Upper lobe of left lung (tissue), 6 donors: ENCODE measurements at regions not wholly inside any gene's neighbourhood (a gene's known extent, or its start where the extent isn't known, plus 50 kb on each side); places are given as distances from the start of the nearest gene placed in this dataset.

Source experiments
- ATAC-seq, 2 donors: fragments of 200-7000 bp; cut with Tn5 transposase; one replicate each; pipeline ENCODE4 v1.9.1; 2022; ENCODE audit warnings: mild to moderate bottlenecking in 2 of 2, moderate library complexity in 2 of 2; ENCODE audit not compliant: low FRiP score in 2 of 2
- DNase-seq, 2 donors: peaks; one replicate each; pipeline ENCODE4 v3.0.0-alpha.2; 2019 to 2020
- H3K27ac ChIP-seq, 4 donors: fragments of 200-600 bp; sonication (generic); one replicate each; pipeline ENCODE4 v1.5.1; 2016 to 2019
- H3K27me3 ChIP-seq, 4 donors: fragments of 200-600 bp; sonication (generic); one replicate each; pipeline ENCODE4 v1.5.1; 2017 to 2019
- H3K36me3 ChIP-seq, 4 donors: fragments of 200-600 bp; sonication (generic); one replicate each; pipeline ENCODE4 v1.5.1; 2016 to 2019
- H3K4me1 ChIP-seq, 4 donors: fragments of 200-600 bp; sonication (generic); one replicate each; pipeline ENCODE4 v1.5.1; 2018 to 2019
- H3K4me3 ChIP-seq, 4 donors: fragments of 200-600 bp; sonication (generic); one replicate each; pipeline ENCODE4 v1.5.1; 2017 to 2019; ENCODE audit warnings: mild to moderate bottlenecking in 2 of 4, moderate library complexity in 1 of 4
- H3K9me3 ChIP-seq, 4 donors: fragments of 200-600 bp; sonication (generic); one replicate each; pipeline ENCODE4 v1.5.1; 2018 to 2019
- EP300 ChIP-seq, 4 donors: sonication (generic); formaldehyde crosslinking; IDR thresholded peaks; one replicate each; pipeline ENCODE4 v1.5.1; 2017; ENCODE audit warnings: antibody characterized with exemption in 4 of 4, control low read depth in 2 of 4
- POLR2A ChIP-seq, 4 donors: fragments of 450-650 bp; IDR thresholded peaks; one replicate each; pipeline ENCODE4 v1.5.1; 2016 to 2017; ENCODE audit warnings: antibody characterized with exemption in 4 of 4, mild to moderate bottlenecking in 2 of 4
- POLR2AphosphoS5 ChIP-seq, 2 donors: sonication (generic); formaldehyde crosslinking; IDR thresholded peaks; one replicate each; pipeline ENCODE4 v1.5.1; 2017; ENCODE audit warnings: antibody characterized with exemption in 2 of 2
- WGBS, 2 donors: methylation state at CpG; one replicate each; pipeline ENCODE4 v1.1.5; 2017 to 2018; 5-methylcytosine and 5-hydroxymethylcytosine counted together
- TF ChIP-seq, protein P1 (sequence below), 6 experiments: fragments of 450-650 bp in 4 of 6; fragments of 200-600 bp in 2 of 6; sonication (generic) in 2 of 6; IDR thresholded peaks; one replicate each; pipeline ENCODE4 v1.5.1; 2016 to 2019; ENCODE audit warnings: antibody characterized with exemption in 6 of 6
- donor health status: DM: no; HTN: no; CAD: no; lungs with moderate emphysema.
- donor health status: DM: no; HTN: yes; CAD: no; lungs with severe emphysema.

DNA sequence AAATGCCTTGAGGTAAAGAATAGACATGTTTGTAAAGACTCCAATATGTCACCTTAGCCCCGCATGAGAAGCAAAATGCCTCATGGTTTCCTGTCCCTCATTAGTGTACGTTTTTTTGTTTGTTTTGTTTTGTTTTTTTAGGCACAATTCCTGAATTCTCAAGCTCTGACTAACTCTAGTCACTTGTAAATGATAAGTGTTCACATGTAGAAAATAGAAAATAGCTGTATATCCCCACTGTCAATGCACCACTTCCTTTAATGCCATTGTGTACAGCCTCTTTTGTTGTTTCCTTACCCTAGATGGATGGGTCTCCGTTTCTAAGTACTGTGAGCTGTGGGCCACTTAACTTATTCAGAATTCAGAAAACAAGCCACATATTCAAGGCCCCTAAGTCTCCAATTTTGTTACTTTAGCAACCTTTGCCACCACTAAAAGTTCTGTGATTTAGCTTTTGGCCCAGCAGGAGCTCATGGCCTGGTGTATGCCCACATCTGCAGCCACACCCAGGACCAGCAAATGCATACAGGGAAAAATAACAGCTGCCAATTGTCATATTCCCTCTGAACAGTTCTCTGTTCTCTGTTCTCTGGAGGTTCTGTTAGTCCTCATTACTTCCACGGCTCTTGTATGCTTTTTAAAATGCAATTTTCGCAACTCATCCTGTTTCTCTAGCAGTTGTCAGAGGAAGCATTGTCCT lies 655.5 kb downstream of the GBE1 start:
- 50 to 56% methylated on average over 5 of the region's 5 CpGs for WGBS, 2 donors
- no peaks in the 10 kb centered on the region for H3K27me3 ChIP-seq
- no peaks in the 10 kb centered on the region for H3K9me3 ChIP-seq
- DNase-seq, result no peak
- H3K27ac ChIP-seq, result no peak overlapping the region
- H3K4me1 ChIP-seq, result no peaks in the 10 kb centered on the region
- no peak overlapping the region for H3K4me3 ChIP-seq
- TF ChIP-seq EP300 (IDR thresholded peaks at IDR 0.05), result no peak
- H3K36me3 ChIP-seq, result no peaks in the 10 kb centered on the region
- ATAC-seq, result no peak

DNA sequence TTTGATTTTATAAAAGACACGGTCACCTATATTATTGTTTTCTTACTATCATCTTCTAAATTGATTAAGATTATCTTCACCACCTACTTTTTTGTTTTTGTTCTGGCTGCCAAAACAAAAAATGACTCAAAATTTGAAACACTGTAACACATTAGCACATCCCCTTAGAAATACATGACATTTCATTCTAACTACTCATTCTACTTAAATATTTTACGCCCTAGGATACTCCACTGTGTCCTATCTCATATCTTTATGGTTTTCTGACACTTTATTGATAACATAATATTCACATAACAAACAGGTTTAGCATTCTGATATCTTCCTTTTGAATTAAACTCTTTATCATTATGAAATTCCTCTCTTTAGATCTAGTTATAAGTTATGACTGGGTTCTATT lies 656.2 kb downstream of the GBE1 start:
- ATAC-seq, result no peak
- no peak for TF ChIP-seq EP300 (IDR thresholded peaks at IDR 0.05)
- TF ChIP-seq, protein P1, sequence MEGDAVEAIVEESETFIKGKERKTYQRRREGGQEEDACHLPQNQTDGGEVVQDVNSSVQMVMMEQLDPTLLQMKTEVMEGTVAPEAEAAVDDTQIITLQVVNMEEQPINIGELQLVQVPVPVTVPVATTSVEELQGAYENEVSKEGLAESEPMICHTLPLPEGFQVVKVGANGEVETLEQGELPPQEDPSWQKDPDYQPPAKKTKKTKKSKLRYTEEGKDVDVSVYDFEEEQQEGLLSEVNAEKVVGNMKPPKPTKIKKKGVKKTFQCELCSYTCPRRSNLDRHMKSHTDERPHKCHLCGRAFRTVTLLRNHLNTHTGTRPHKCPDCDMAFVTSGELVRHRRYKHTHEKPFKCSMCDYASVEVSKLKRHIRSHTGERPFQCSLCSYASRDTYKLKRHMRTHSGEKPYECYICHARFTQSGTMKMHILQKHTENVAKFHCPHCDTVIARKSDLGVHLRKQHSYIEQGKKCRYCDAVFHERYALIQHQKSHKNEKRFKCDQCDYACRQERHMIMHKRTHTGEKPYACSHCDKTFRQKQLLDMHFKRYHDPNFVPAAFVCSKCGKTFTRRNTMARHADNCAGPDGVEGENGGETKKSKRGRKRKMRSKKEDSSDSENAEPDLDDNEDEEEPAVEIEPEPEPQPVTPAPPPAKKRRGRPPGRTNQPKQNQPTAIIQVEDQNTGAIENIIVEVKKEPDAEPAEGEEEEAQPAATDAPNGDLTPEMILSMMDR (IDR thresholded peaks at IDR 0.05), result no peak
- no peak for TF ChIP-seq POLR2AphosphoS5 (IDR thresholded peaks at IDR 0.05)
- TF ChIP-seq POLR2A (IDR thresholded peaks at IDR 0.05), result no peak
- no peak overlapping the region for H3K27ac ChIP-seq
- no peak overlapping the region for H3K4me3 ChIP-seq
- H3K4me1 ChIP-seq, result no peaks in the 10 kb centered on the region
- 69 to 70% methylated on average over 2 of the region's 2 CpGs for WGBS, 2 donors
- no peaks in the 10 kb centered on the region for H3K36me3 ChIP-seq
- no peaks in the 10 kb centered on the region for H3K9me3 ChIP-seq
- DNase-seq, result no peak
- no peaks in the 10 kb centered on the region for H3K27me3 ChIP-seq

DNA sequence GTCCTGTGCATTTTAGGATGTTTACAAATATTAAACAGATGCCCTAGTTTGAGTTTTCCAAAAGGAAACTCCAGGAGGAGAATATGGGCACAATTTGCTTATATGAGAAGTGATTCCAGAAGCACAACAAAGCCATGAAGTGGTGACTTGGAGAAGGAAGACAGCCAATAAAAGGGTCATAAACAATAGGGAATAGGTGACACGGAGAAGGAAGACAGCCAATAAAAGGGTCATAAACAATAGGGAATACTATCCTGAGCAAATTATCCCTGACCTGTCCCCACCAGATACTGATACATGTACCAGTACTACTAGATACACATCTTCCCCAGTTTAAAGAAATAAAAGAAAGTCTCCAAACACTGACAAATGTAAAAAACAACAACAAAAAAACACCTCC lies 663.6 kb downstream of the GBE1 start:
- no peaks in the 10 kb centered on the region for H3K9me3 ChIP-seq
- no peak overlapping the region for H3K4me3 ChIP-seq
- no peaks in the 10 kb centered on the region for H3K4me1 ChIP-seq
- WGBS, 2 donors, result 52 to 58% methylated on average over 1 of the region's 1 CpG
- TF ChIP-seq EP300 (IDR thresholded peaks at IDR 0.05) (no peak), POLR2AphosphoS5 (IDR thresholded peaks at IDR 0.05) (no peak), POLR2A (IDR thresholded peaks at IDR 0.05) (no peak)
- TF ChIP-seq, protein P1 (IDR thresholded peaks at IDR 0.05), result no peak
- ATAC-seq (no peak), DNase-seq (no peak)
- H3K36me3 ChIP-seq, result no peaks in the 10 kb centered on the region
- no peaks in the 10 kb centered on the region for H3K27me3 ChIP-seq
- H3K27ac ChIP-seq, result no peak overlapping the region

DNA sequence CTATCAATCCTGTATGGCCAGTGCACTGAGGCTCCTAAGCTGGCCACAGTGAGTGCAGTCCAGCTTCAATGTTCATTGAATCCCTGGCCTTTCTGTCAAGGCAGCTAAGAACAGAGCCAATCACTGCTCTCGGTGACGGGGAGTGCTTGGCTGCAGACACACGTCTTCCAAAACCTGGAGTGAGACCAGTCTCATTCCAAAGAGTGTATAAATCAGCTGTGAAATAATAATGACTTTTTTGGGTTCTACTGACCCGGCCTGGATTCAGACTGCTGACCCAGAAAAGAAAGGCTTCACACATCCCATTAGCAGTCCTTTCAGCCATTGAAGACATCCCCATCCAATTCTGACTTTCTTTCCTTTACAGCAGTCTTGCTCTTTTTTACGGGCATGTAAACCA lies 665.5 kb downstream of the GBE1 start:
- Histone ChIP-seq H3K9me3 (no peaks in the 10 kb centered on the region), H3K4me1 (no peaks in the 10 kb centered on the region), H3K4me3 (no peak overlapping the region), H3K36me3 (no peaks in the 10 kb centered on the region), H3K27me3 (no peaks in the 10 kb centered on the region), H3K27ac (no peak overlapping the region)
- DNase-seq (no peak), ATAC-seq (no peak)
- TF ChIP-seq POLR2AphosphoS5 (IDR thresholded peaks at IDR 0.05), result no peak
- no peak for TF ChIP-seq EP300 (IDR thresholded peaks at IDR 0.05)
- TF ChIP-seq, protein P1 (IDR thresholded peaks at IDR 0.05), result no peak
- no peak for TF ChIP-seq POLR2A (IDR thresholded peaks at IDR 0.05)
- WGBS, 2 donors, result 76 to 79% methylated on average over 5 of the region's 5 CpGs

DNA sequence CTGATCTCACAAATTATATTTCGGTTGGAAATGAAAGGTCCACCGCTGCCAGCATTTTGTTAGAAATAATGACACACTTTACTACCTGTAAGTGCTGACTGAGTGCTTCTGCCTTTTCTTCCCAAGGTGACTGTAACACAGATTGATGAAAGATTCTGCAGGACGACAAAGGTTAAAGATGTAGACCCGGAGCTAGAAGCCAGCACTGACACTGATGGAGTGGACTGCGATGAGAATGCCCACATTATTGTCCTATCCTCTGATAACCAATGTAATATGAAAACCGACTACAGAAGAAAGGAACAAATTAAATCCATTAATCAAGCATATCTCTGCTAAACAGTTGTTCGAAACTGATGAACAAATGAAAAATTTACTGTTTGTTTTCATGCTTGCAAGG lies 666.5 kb downstream of the GBE1 start:
- no peak for ATAC-seq
- 73 to 79% methylated on average over 7 of the region's 7 CpGs for WGBS, 2 donors
- TF ChIP-seq POLR2AphosphoS5 (IDR thresholded peaks at IDR 0.05), result no peak
- TF ChIP-seq, protein P1 (IDR thresholded peaks at IDR 0.05), result no peak
- no peaks in the 10 kb centered on the region for H3K36me3 ChIP-seq
- no peak overlapping the region for H3K4me3 ChIP-seq
- no peaks in the 10 kb centered on the region for H3K27me3 ChIP-seq
- no peaks in the 10 kb centered on the region for H3K4me1 ChIP-seq
- DNase-seq, result no peak
- H3K9me3 ChIP-seq, result no peaks in the 10 kb centered on the region
- no peak overlapping the region for H3K27ac ChIP-seq
